Astrocyte of the hippocampus (primary cell): ENCODE measurements at regions not wholly inside any gene's neighbourhood (a gene's known extent, or its start where the extent isn't known, plus 50 kb on each side); places are given as distances from the start of the nearest gene placed in this dataset.
"Not testable (repeated sequence)": the region's sequence is repeated elsewhere in the genome, so short reads cannot be mapped to it uniquely, and the experiment has no call there.

Experiments
- DNase-seq: peaks from one replicate; pipeline ENCODE4 v3.0.0; 2011; ENCODE audit warnings: low read depth, low spot score

DNA sequence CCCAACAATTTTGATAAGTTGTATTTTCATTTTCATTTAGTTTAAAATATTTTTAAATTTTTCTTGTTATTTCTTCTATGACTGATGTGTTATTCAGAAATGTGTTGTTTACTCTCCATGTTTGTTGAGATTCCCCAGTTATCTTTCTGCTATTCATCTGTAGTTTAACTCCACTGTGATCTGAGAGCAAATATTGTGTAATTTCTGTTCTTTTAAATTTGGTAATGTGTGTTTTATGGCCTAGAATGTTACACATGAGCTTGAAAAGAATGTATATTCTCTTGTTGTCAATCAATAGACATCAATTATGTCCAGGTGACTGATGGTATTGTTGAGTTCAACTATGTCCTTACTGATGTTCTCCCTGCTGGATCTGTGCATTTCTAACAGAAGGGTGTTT, 188.2 kb downstream of the CYP26B1 start:
- DNase-seq: no peak

DNA sequence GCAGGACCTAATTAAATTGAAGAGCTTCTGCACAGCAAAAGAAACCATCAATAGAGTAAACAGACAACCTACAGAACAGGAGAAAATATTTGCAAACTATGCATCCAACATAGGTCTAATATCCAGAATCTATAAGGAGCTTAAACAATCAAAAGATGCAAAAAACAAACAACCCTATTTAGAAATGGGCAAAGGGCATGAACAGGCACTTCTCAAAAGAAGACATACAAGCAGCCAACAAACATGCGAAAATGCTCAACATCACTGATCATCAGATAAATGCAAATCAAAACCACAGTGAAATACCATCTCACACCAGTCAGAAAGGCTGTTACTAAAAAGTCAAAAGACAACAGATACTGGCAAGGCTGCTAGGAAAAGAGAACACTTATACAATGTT, 189.2 kb downstream of the CYP26B1 start:
- DNase-seq: not testable (repeated sequence)

DNA sequence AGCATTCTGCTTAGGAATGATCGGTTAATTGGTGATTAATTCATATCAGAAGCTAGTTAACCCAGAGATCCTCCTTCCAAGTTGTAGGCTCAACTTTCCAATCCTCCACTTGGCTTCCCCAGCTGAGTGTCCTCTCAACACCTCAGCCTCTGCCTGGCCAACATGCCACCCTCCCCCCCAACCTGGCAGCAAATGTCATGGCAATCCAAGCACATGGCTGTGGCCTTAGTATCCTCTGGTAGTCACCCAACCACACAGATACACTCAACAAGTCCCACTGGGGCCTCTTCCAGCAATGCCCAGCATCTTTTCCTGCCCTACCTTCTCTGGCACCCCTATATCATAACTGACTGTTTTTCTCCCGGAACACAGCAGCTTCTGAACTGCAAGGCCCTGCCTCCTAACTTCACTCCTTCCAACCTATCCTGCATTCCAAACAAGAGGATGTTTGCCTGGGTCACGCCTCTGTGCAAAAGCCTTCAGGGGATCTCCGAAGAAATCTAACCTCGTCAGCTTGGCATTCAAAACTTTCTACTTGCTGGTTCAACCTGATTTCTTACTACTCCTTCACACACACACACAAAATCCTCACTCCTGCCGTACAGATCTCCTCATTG, 195.0 kb downstream of the CYP26B1 start:
- DNase-seq: no peak

GRCh38 chr2:71951718-71952404, 195.8 kb downstream of the CYP26B1 start:
- no peak for DNase-seq

DNA sequence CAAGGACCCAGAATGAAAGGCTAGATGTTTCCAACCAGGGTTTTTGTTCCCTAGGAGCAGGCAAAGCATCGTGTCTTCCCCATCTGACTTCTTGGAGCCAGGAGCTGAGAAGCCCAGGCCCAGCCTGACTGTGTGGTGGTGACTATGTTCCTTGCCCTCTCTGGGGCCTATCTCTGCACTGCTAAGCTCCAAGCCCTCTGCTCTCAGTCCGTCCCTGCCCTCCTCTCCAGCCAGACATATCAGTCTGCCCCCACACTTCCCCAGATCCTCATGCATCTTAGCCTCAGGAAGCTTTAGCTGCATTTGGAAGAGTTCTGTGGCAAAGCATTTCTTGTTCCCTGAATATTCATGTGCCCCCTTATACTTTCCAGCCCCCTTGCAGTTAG, 196.6 kb downstream of the CYP26B1 start:
- DNase-seq: no peak

GRCh38 chr2:71950256-71951082, 197.2 kb downstream of the CYP26B1 start:
- no peak for DNase-seq

DNA sequence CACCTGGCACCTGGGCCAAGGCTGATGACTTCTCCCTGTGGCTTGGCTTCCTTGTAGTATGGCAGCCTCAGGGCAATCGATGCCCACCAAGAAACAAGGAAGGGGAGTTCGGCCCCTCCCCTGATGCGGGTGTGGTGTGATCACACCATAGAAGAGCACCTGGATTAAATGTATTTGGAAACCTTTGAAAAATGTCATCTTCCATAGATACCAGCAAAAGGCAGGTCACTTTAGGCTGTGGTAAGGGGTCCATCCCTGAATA, 198.2 kb downstream of the CYP26B1 start:
- no peak for DNase-seq

DNA sequence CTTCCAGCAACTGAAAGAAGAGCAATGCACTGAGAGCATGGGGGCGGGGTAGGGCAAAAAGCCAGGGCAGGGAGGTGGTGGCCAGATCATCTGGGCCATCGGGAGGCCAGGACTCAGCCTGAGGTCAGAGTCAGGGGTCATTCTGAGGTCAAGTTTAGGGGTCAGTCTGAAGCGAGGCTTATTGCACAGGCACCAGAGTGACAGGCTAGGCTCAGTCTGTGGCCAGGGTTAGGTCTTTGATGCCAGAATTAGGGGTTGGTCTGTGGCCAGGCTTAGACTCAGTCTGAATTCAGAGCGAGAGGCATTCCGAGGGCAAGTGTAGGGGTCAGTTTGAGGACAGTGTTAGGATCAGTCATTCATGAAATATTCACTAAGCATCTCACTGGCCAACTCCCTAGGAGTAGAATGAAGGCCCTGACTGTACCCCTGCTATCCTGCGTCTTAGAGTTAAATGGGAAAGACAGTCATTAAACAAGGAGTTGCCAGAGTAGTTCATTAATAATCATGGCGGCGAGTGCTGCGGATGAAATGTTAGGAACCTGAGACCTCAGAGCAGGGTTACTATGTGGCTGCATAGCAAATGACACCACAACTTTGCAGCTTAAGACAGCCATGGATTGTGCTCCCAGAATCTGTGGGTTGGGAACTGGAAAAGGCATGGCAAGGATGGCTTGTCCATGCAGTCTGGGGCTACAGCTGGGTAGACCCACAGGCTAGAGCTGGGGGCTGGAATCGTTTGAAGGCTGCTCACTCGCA, 198.7 kb downstream of the CYP26B1 start:
- peak; percentile 49 for DNase-seq

GRCh38 chr2:71947809-71948208, 199.9 kb downstream of the CYP26B1 start:
- DNase-seq: no peak

- no peak for DNase-seq
Observed at GRCh38 chr2:71945603-71945959, 202.1 kb downstream of the CYP26B1 start.

- no peak for DNase-seq
Observed at GRCh38 chr2:71944806-71945602, 202.7 kb downstream of the CYP26B1 start.

GRCh38 chr2:71944183-71944550, 203.5 kb downstream of the CYP26B1 start:
- DNase-seq: no peak

GRCh38 chr2:71943238-71944182, 204.2 kb downstream of the CYP26B1 start:
- no peak for DNase-seq

DNA sequence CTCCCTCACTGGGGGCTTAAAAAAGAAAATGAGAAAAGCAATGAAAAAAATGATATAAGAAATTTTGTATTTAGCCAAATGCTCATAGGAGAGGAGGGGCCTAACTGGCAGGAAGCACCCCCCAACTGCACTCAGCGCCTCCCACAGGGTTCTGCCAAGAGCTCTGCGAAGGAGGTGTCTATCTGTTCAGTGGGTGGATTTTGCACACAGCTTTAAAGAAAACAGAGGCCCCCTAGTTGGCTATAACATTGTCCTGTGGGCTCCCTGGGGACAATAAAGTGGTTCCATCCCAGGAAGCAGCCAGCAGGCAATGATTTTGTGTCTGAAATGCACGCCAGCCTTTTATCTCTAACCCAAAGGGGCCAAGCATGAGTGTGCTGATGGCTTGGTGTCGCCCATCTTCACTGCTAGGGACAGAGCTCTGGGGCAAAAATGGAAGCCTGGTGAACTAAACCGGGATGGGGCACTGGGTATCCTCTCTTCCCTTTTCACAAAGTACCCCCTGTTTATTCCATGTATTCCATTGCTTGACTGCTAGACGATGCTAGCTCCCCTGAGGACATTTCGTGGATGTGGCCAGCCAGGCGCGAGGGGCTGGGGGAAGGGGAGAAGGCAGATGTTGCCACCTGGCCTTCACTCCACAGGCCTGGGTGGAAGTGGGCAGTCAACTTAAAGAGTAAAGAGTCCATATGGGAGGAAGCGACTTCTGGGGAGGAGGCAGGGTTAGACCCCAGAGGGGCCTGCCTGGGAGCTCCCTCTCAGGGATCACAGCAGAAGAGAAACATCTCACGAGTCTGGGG, 205.7 kb downstream of the CYP26B1 start:
- DNase-seq: no peak

- no peak for DNase-seq
Observed at GRCh38 chr2:71940695-71941094, 207.0 kb downstream of the CYP26B1 start.

DNA sequence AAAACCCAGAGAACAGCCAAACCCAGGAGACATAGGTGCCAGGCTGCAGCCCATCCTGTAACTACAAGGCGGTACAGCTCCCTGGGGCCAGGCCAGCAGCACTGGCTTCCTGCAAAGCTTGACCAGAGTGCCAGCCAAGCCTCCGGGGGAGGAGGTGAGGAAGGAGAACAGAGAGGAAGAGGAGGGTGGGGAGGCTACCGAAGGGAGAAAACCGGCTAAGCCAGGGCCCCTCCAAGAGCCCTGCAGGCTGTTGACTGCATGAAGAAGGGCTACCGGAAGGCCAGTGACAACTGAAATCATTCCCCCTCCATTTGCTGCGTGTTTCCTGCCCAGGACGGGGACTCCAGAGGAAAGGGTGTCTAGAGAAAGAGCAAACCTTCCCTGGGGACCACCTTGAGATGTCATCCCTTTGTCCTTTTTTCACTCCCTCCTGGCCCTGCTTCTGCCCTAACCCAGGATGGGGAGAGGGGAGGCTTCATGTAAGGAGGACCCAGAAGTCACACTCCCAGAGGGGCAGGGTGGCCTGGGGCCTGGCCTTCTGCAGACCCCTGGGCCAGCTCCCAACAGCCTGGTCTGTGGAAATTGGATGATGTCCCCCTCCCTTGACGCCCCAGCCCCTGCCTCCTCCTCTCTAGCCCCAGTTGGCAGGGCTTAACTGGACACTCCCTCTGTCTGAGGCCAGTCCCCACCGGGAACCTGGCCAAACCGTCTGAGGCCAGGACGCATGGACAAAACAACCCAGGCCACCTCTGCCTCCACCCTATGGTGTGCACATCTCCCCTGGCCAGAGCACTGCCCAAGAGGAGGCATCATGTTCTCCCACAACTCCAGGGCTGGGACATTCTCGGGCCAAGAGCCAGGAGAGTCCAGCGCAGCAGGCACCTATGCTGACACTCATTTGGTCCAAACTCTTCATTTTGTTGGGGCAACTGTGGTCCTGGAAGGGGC, 207.8 kb downstream of the CYP26B1 start:
- DNase-seq: no peak

GRCh38 chr2:71938659-71939587, 208.7 kb downstream of the CYP26B1 start:
- DNase-seq: no peak
